ELR (cell line): ENCODE measurements at regions not wholly inside any gene's neighbourhood (a gene's known extent, or its start where the extent isn't known, plus 50 kb on each side); places are given as distances from the start of the nearest gene placed in this dataset.

Source experiments
- DNase-seq: peaks from one replicate; pipeline ENCODE4 v3.0.0-alpha.2; 2015; ENCODE audit warnings: low read depth

- no peak for DNase-seq
Measured at GRCh38 chr15:97023488-97023844, 693.0 kb downstream of the NR2F2 start.

- DNase-seq: peak; percentile 32
Measured at GRCh38 chr15:97026781-97027180, 696.3 kb downstream of the NR2F2 start.

GRCh38 chr15:97027772-97028171 is 697.3 kb downstream of the NR2F2 start:
- DNase-seq: no peak

GRCh38 chr15:97030251-97030650 is 699.8 kb downstream of the NR2F2 start:
- peak; percentile 15 for DNase-seq

GRCh38 chr15:97036301-97036700 is 705.8 kb downstream of the NR2F2 start:
- peak; percentile 45 for DNase-seq

GRCh38 chr15:97037080-97037479 is 706.6 kb downstream of the NR2F2 start:
- DNase-seq: no peak

GRCh38 chr15:97045666-97046421 is 715.3 kb downstream of the NR2F2 start:
- no peak for DNase-seq

GRCh38 chr15:97052513-97052912 is 722.0 kb downstream of the NR2F2 start:
- DNase-seq: peak; percentile 3

- DNase-seq: no peak
Measured at GRCh38 chr15:97053635-97054034, 723.1 kb downstream of the NR2F2 start.

- no peak for DNase-seq
Measured at GRCh38 chr15:97057503-97057902, 727.0 kb downstream of the NR2F2 start.

- DNase-seq: no peak
Measured at GRCh38 chr15:97059281-97059680, 728.8 kb downstream of the NR2F2 start.

GRCh38 chr15:97061392-97061791 is 730.9 kb downstream of the NR2F2 start:
- DNase-seq: no peak

- DNase-seq: peak; percentile 4
Measured at GRCh38 chr15:97071668-97072067, 741.2 kb downstream of the NR2F2 start.

GRCh38 chr15:97072545-97072944 is 742.0 kb downstream of the NR2F2 start:
- DNase-seq: no peak

- no peak for DNase-seq
Measured at GRCh38 chr15:97076011-97076410, 745.5 kb downstream of the NR2F2 start.

GRCh38 chr15:97077975-97078374 is 747.5 kb downstream of the NR2F2 start:
- no peak for DNase-seq

- DNase-seq: no peak
Measured at GRCh38 chr15:97078591-97078990, 748.1 kb downstream of the NR2F2 start.

GRCh38 chr15:97081666-97082226 is 751.2 kb downstream of the NR2F2 start:
- no peak for DNase-seq

GRCh38 chr15:97082830-97083229 is 752.3 kb downstream of the NR2F2 start:
- DNase-seq: no peak

- DNase-seq: peak; percentile 33
Measured at GRCh38 chr15:97084650-97085049, 754.1 kb downstream of the NR2F2 start.

- no peak for DNase-seq
Measured at GRCh38 chr15:97085731-97086130, 755.2 kb downstream of the NR2F2 start.

GRCh38 chr15:97087006-97087741 is 756.7 kb downstream of the NR2F2 start:
- peak; percentile 32 for DNase-seq

GRCh38 chr15:97091093-97091492 is 760.6 kb downstream of the NR2F2 start:
- DNase-seq: no peak
